Astrocyte (in vitro differentiated cells and primary cell): ENCODE measurements at regions not wholly inside any gene's neighbourhood (a gene's known extent, or its start where the extent isn't known, plus 50 kb on each side); places are given as distances from the start of the nearest gene placed in this dataset.

Source experiments
- DNase-seq: peaks from one replicate; pipeline ENCODE4 v3.0.0-alpha.2; 2010; ENCODE audit warnings: low read depth
- FAIRE-seq: peaks from 2 replicates; lab custom pipeline; 2011; peaks lifted over from hg19 to GRCh38; lab: Jason Lieb, UNC
- H2AFZ ChIP-seq: 2 replicates; pipeline ENCODE4 v1.6.0; 2012; ENCODE audit warnings: low read depth, low read length, inconsistent platforms
- H3K27ac ChIP-seq: 2 replicates; pipeline ENCODE4 v1.5.1; 2011; ENCODE audit warnings: low read depth, low read length, inconsistent platforms
- H3K27me3 ChIP-seq: 2 replicates; pipeline ENCODE4 v1.6.0; 2011; ENCODE audit warnings: low read length, inconsistent platforms; ENCODE audit not compliant: insufficient read depth
- H3K36me3 ChIP-seq: 2 replicates; pipeline ENCODE4 v1.5.1; 2011; ENCODE audit warnings: low read length, inconsistent platforms; ENCODE audit not compliant: insufficient read depth
- H3K4me1 ChIP-seq: 2 replicates; pipeline ENCODE4 v1.5.1; 2011; ENCODE audit warnings: low read length, inconsistent platforms; ENCODE audit not compliant: insufficient read depth
- H3K4me2 ChIP-seq: 2 replicates; pipeline ENCODE4 v1.6.0; 2012; ENCODE audit warnings: low read length, inconsistent platforms
- H3K4me3 ChIP-seq: 2 replicates; pipeline ENCODE4 v1.5.1; 2011; ENCODE audit warnings: low read depth, mild to moderate bottlenecking, low read length, inconsistent platforms; ENCODE audit not compliant: insufficient read depth
- H3K79me2 ChIP-seq: 2 replicates; pipeline ENCODE4 v1.6.0; 2012; ENCODE audit warnings: mild to moderate bottlenecking, low read length, inconsistent platforms; ENCODE audit not compliant: insufficient read depth
- H3K9ac ChIP-seq: 2 replicates; pipeline ENCODE4 v1.6.0; 2012; ENCODE audit warnings: mild to moderate bottlenecking, low read length, inconsistent platforms
- H3K9me3 ChIP-seq: 2 replicates; pipeline ENCODE4 v1.5.1; 2012; ENCODE audit warnings: low read depth, mild to moderate bottlenecking, low read length, inconsistent platforms; ENCODE audit not compliant: insufficient read depth
- H4K20me1 ChIP-seq: 2 replicates; pipeline ENCODE4 v1.6.0; 2012; ENCODE audit warnings: low read length, inconsistent platforms; ENCODE audit not compliant: insufficient read depth
- H3K27ac Mint-ChIP-seq: one replicate; pipeline ENCODE4 v1.8.0; 2021; ENCODE audit warnings: mild to moderate bottlenecking, mixed read lengths; ENCODE audit not compliant: unreplicated experiment
- H3K27me3 Mint-ChIP-seq: one replicate; pipeline ENCODE4 v1.8.0; 2021; ENCODE audit warnings: low read depth, mixed read lengths; ENCODE audit not compliant: unreplicated experiment
- H3K36me3 Mint-ChIP-seq: one replicate; pipeline ENCODE4 v1.8.0; 2021; ENCODE audit warnings: low read depth, mixed read lengths; ENCODE audit not compliant: unreplicated experiment
- H3K4me1 Mint-ChIP-seq: one replicate; pipeline ENCODE4 v1.8.0; 2021; ENCODE audit warnings: low read depth, mixed read lengths; ENCODE audit not compliant: unreplicated experiment
- H3K4me3 Mint-ChIP-seq: one replicate; pipeline ENCODE4 v1.8.0; 2021; ENCODE audit warnings: mild to moderate bottlenecking, moderate library complexity, mixed read lengths; ENCODE audit not compliant: unreplicated experiment
- H3K9me3 Mint-ChIP-seq: one replicate; pipeline ENCODE4 v1.8.0; 2021; ENCODE audit warnings: mild to moderate bottlenecking, mixed read lengths; ENCODE audit not compliant: unreplicated experiment
- CTCF ChIP-seq: IDR thresholded peaks from 2 replicates; pipeline ENCODE4 v1.5.1; 2011; ENCODE audit warnings: low read depth, mild to moderate bottlenecking, inconsistent platforms, low read length, moderate library complexity; ENCODE audit not compliant: insufficient read depth
- EZH2 ChIP-seq: IDR thresholded peaks from 2 replicates; pipeline ENCODE4 v1.6.1; 2012; ENCODE audit warnings: mild to moderate bottlenecking, low read length, inconsistent platforms; ENCODE audit not compliant: insufficient read depth

GRCh38 chr17:77481476-77482374, 341.0 kb downstream of the SEC14L1 start:
- no peak for TF ChIP-seq CTCF
- TF ChIP-seq EZH2: no peak
- H3K4me1 ChIP-seq: peaks cover 29% of the 10 kb centered on the region
- FAIRE-seq: no peak
- H2AFZ ChIP-seq: no peak overlapping the region
- no peaks in the 10 kb centered on the region for H3K9me3 Mint-ChIP-seq
- peaks cover 93% of the 10 kb centered on the region for H3K79me2 ChIP-seq
- peaks cover 8% of the 10 kb centered on the region for H3K36me3 Mint-ChIP-seq
- H3K27ac ChIP-seq: no peak overlapping the region
- peaks cover 26% of the 10 kb centered on the region for H3K4me1 Mint-ChIP-seq
- H3K4me3 Mint-ChIP-seq: no peak overlapping the region
- H3K4me2 ChIP-seq: no peak overlapping the region
- H3K27me3 Mint-ChIP-seq: no peaks in the 10 kb centered on the region
- H3K9me3 ChIP-seq: no peaks in the 10 kb centered on the region
- H3K36me3 ChIP-seq: no peaks in the 10 kb centered on the region
- no peaks in the 10 kb centered on the region for H3K27me3 ChIP-seq
- H3K4me3 ChIP-seq: no peak overlapping the region
- H3K9ac ChIP-seq: no peak overlapping the region
- DNase-seq: no peak
- H3K27ac Mint-ChIP-seq: no peak overlapping the region
- H4K20me1 ChIP-seq: peaks cover 97% of the 10 kb centered on the region

- H3K4me2 ChIP-seq: no peak overlapping the region
- H4K20me1 ChIP-seq: peaks cover 99% of the 10 kb centered on the region
- H3K9me3 Mint-ChIP-seq: no peaks in the 10 kb centered on the region
- H3K4me3 Mint-ChIP-seq: no peak overlapping the region
- H3K27ac ChIP-seq: no peak overlapping the region
- FAIRE-seq (no peak), DNase-seq (no peak)
- no peaks in the 10 kb centered on the region for H3K36me3 ChIP-seq
- TF ChIP-seq CTCF (no peak), EZH2 (no peak)
- H2AFZ ChIP-seq: no peak overlapping the region
- peaks cover 98% of the 10 kb centered on the region for H3K79me2 ChIP-seq
- peaks cover 18% of the 10 kb centered on the region for H3K4me1 Mint-ChIP-seq
- no peak overlapping the region for H3K4me3 ChIP-seq
- no peaks in the 10 kb centered on the region for H3K27me3 Mint-ChIP-seq
- no peaks in the 10 kb centered on the region for H3K27me3 ChIP-seq
- H3K27ac Mint-ChIP-seq: no peak overlapping the region
- H3K9me3 ChIP-seq: no peaks in the 10 kb centered on the region
- no peak overlapping the region for H3K9ac ChIP-seq
- H3K36me3 Mint-ChIP-seq: peaks cover 6% of the 10 kb centered on the region
- H3K4me1 ChIP-seq: peaks cover 21% of the 10 kb centered on the region
These were observed 341.8 kb downstream of the SEC14L1 start for GRCh38 chr17:77482375-77483127.
